ENCODE measurements at regions not wholly inside any gene's neighbourhood (a gene's known extent, or its start where the extent isn't known, plus 50 kb on each side); places are given as distances from the start of the nearest gene placed in this dataset.

- H2BK120ac ChIP-seq (ENCODE audit: low read depth, low read length) = no peak overlapping the region
- no peak overlapping the region for H3K4ac ChIP-seq (ENCODE audit: low read depth, low read length)
- no peaks in the 10 kb centered on the region for H3K27me3 ChIP-seq (ENCODE audit: insufficient read depth, low read length, poor library complexity)
- no peak overlapping the region for H2BK5ac ChIP-seq (ENCODE audit: low read length)
- no peak overlapping the region for H3K27ac ChIP-seq (ENCODE audit: low read depth, low read length)
- no peaks in the 10 kb centered on the region for H3K79me1 ChIP-seq (ENCODE audit: low read length)
- no peaks in the 10 kb centered on the region for H3K79me2 ChIP-seq (ENCODE audit: control insufficient read depth, insufficient read depth, low read length)
- no peaks in the 10 kb centered on the region for H3K36me3 ChIP-seq (ENCODE audit: control insufficient read depth, insufficient read depth, low read length)
- DNase-seq = no peak
- no peak overlapping the region for H3K56ac ChIP-seq (ENCODE audit: low read length)
- H4K8ac ChIP-seq (ENCODE audit: low read depth, low read length) = no peak overlapping the region
- no peak overlapping the region for H2AK5ac ChIP-seq (ENCODE audit: low read length)
- H3K4me3 ChIP-seq (ENCODE audit: low read length) = no peak overlapping the region
- WGBS (ENCODE audit: extremely low coverage, insufficient coverage, low lambda C conversion rate) = no CpG with 5 or more reads among the region's 5 CpGs
- H2BK15ac ChIP-seq (replicated peaks; ENCODE audit: low read depth) = no peak overlapping the region
- H3K4me2 ChIP-seq (ENCODE audit: low read length) = no peak overlapping the region
- no peak overlapping the region for H3K9ac ChIP-seq (ENCODE audit: low read length)
- no peaks in the 10 kb centered on the region for H3K4me1 ChIP-seq (ENCODE audit: control insufficient read depth, low read depth, low read length)
- no peak overlapping the region for H4K5ac ChIP-seq (ENCODE audit: low read length)
- no peak overlapping the region for H3K18ac ChIP-seq (ENCODE audit: low read length)
- H3K23ac ChIP-seq (ENCODE audit: low read length) = no peak overlapping the region
Measured at GRCh38 chr9:85359161-85359560, 382.6 kb downstream of the AGTPBP1 start.

GRCh38 chr9:85349046-85349445 is 392.7 kb downstream of the AGTPBP1 start:
- Histone ChIP-seq H2AK5ac (ENCODE audit: low read length) (no peak overlapping the region), H3K27ac (ENCODE audit: low read depth, low read length) (no peak overlapping the region), H2BK15ac (replicated peaks; ENCODE audit: low read depth) (no peak overlapping the region), H3K18ac (ENCODE audit: low read length) (no peak overlapping the region), H3K9ac (ENCODE audit: low read length) (no peak overlapping the region), H3K23ac (ENCODE audit: low read length) (no peak overlapping the region), H2BK120ac (ENCODE audit: low read depth, low read length) (no peak overlapping the region), H3K4me2 (ENCODE audit: low read length) (no peak overlapping the region), H3K27me3 (ENCODE audit: insufficient read depth, low read length, poor library complexity) (no peaks in the 10 kb centered on the region), H4K8ac (ENCODE audit: low read depth, low read length) (no peak overlapping the region), H4K5ac (ENCODE audit: low read length) (no peak overlapping the region), H3K79me1 (ENCODE audit: low read length) (no peaks in the 10 kb centered on the region), H2BK5ac (ENCODE audit: low read length) (no peak overlapping the region), H3K36me3 (ENCODE audit: control insufficient read depth, insufficient read depth, low read length) (no peaks in the 10 kb centered on the region), H3K56ac (ENCODE audit: low read length) (no peak overlapping the region), H3K4ac (ENCODE audit: low read depth, low read length) (no peak overlapping the region), H3K79me2 (ENCODE audit: control insufficient read depth, insufficient read depth, low read length) (no peaks in the 10 kb centered on the region), H3K4me1 (ENCODE audit: control insufficient read depth, low read depth, low read length) (no peaks in the 10 kb centered on the region), H3K4me3 (ENCODE audit: low read length) (no peak overlapping the region)
- DNase-seq = no peak
- no CpG with 5 or more reads among the region's 6 CpGs for WGBS (ENCODE audit: extremely low coverage, insufficient coverage, low lambda C conversion rate)

- no peak overlapping the region for H4K8ac ChIP-seq (ENCODE audit: low read depth, low read length)
- H2BK120ac ChIP-seq (ENCODE audit: low read depth, low read length) = no peak overlapping the region
- H2BK15ac ChIP-seq (replicated peaks; ENCODE audit: low read depth) = no peak overlapping the region
- H3K56ac ChIP-seq (ENCODE audit: low read length) = no peak overlapping the region
- no peak overlapping the region for H2BK5ac ChIP-seq (ENCODE audit: low read length)
- H3K4me3 ChIP-seq (ENCODE audit: low read length) = no peak overlapping the region
- no peaks in the 10 kb centered on the region for H3K36me3 ChIP-seq (ENCODE audit: control insufficient read depth, insufficient read depth, low read length)
- H3K9ac ChIP-seq (ENCODE audit: low read length) = no peak overlapping the region
- no peaks in the 10 kb centered on the region for H3K79me1 ChIP-seq (ENCODE audit: low read length)
- no peak overlapping the region for H3K23ac ChIP-seq (ENCODE audit: low read length)
- H3K4me1 ChIP-seq (ENCODE audit: control insufficient read depth, low read depth, low read length) = no peaks in the 10 kb centered on the region
- no peak overlapping the region for H3K18ac ChIP-seq (ENCODE audit: low read length)
- H3K4me2 ChIP-seq (ENCODE audit: low read length) = no peak overlapping the region
- no peak overlapping the region for H3K4ac ChIP-seq (ENCODE audit: low read depth, low read length)
- H3K27me3 ChIP-seq (ENCODE audit: insufficient read depth, low read length, poor library complexity) = no peaks in the 10 kb centered on the region
- DNase-seq = no peak
- no CpG with 5 or more reads among the region's 6 CpGs for WGBS (ENCODE audit: extremely low coverage, insufficient coverage, low lambda C conversion rate)
- H3K79me2 ChIP-seq (ENCODE audit: control insufficient read depth, insufficient read depth, low read length) = no peaks in the 10 kb centered on the region
- H3K27ac ChIP-seq (ENCODE audit: low read depth, low read length) = no peak overlapping the region
- H4K5ac ChIP-seq (ENCODE audit: low read length) = no peak overlapping the region
- H2AK5ac ChIP-seq (ENCODE audit: low read length) = no peak overlapping the region
Measured at GRCh38 chr9:85347541-85347940, 394.2 kb downstream of the AGTPBP1 start.

- H3K27me3 ChIP-seq (ENCODE audit: insufficient read depth, low read length, poor library complexity) = no peaks in the 10 kb centered on the region
- no peak overlapping the region for H2BK120ac ChIP-seq (ENCODE audit: low read depth, low read length)
- H2BK5ac ChIP-seq (ENCODE audit: low read length) = no peak overlapping the region
- H2BK15ac ChIP-seq (replicated peaks; ENCODE audit: low read depth) = no peak overlapping the region
- no peak overlapping the region for H3K18ac ChIP-seq (ENCODE audit: low read length)
- no peaks in the 10 kb centered on the region for H3K36me3 ChIP-seq (ENCODE audit: control insufficient read depth, insufficient read depth, low read length)
- H4K8ac ChIP-seq (ENCODE audit: low read depth, low read length) = no peak overlapping the region
- H3K27ac ChIP-seq (ENCODE audit: low read depth, low read length) = no peak overlapping the region
- H3K4me2 ChIP-seq (ENCODE audit: low read length) = no peak overlapping the region
- no peak overlapping the region for H4K5ac ChIP-seq (ENCODE audit: low read length)
- no peaks in the 10 kb centered on the region for H3K4me1 ChIP-seq (ENCODE audit: control insufficient read depth, low read depth, low read length)
- H3K4ac ChIP-seq (ENCODE audit: low read depth, low read length) = no peak overlapping the region
- WGBS (ENCODE audit: extremely low coverage, insufficient coverage, low lambda C conversion rate) = no CpG with 5 or more reads among the region's 4 CpGs
- no peak overlapping the region for H3K23ac ChIP-seq (ENCODE audit: low read length)
- DNase-seq = no peak
- no peak overlapping the region for H3K4me3 ChIP-seq (ENCODE audit: low read length)
- no peaks in the 10 kb centered on the region for H3K79me1 ChIP-seq (ENCODE audit: low read length)
- no peak overlapping the region for H2AK5ac ChIP-seq (ENCODE audit: low read length)
- H3K56ac ChIP-seq (ENCODE audit: low read length) = no peak overlapping the region
- no peak overlapping the region for H3K9ac ChIP-seq (ENCODE audit: low read length)
- no peaks in the 10 kb centered on the region for H3K79me2 ChIP-seq (ENCODE audit: control insufficient read depth, insufficient read depth, low read length)
Measured at GRCh38 chr9:85344901-85345300, 396.9 kb downstream of the AGTPBP1 start.

- no peak overlapping the region for H2BK120ac ChIP-seq (ENCODE audit: low read depth, low read length)
- H3K56ac ChIP-seq (ENCODE audit: low read length) = no peak overlapping the region
- H3K9ac ChIP-seq (ENCODE audit: low read length) = no peak overlapping the region
- no peak overlapping the region for H3K4me2 ChIP-seq (ENCODE audit: low read length)
- no peaks in the 10 kb centered on the region for H3K36me3 ChIP-seq (ENCODE audit: control insufficient read depth, insufficient read depth, low read length)
- H2BK15ac ChIP-seq (replicated peaks; ENCODE audit: low read depth) = no peak overlapping the region
- no peak overlapping the region for H2AK5ac ChIP-seq (ENCODE audit: low read length)
- no peak for DNase-seq
- no peak overlapping the region for H3K18ac ChIP-seq (ENCODE audit: low read length)
- H3K27ac ChIP-seq (ENCODE audit: low read depth, low read length) = no peak overlapping the region
- no peak overlapping the region for H3K4ac ChIP-seq (ENCODE audit: low read depth, low read length)
- no peak overlapping the region for H4K5ac ChIP-seq (ENCODE audit: low read length)
- no peaks in the 10 kb centered on the region for H3K79me2 ChIP-seq (ENCODE audit: control insufficient read depth, insufficient read depth, low read length)
- H3K23ac ChIP-seq (ENCODE audit: low read length) = no peak overlapping the region
- WGBS (ENCODE audit: extremely low coverage, insufficient coverage, low lambda C conversion rate) = no CpG with 5 or more reads among the region's 2 CpGs
- H3K4me1 ChIP-seq (ENCODE audit: control insufficient read depth, low read depth, low read length) = no peaks in the 10 kb centered on the region
- no peak overlapping the region for H3K4me3 ChIP-seq (ENCODE audit: low read length)
- H3K79me1 ChIP-seq (ENCODE audit: low read length) = no peaks in the 10 kb centered on the region
- H4K8ac ChIP-seq (ENCODE audit: low read depth, low read length) = no peak overlapping the region
- H3K27me3 ChIP-seq (ENCODE audit: insufficient read depth, low read length, poor library complexity) = no peaks in the 10 kb centered on the region
- H2BK5ac ChIP-seq (ENCODE audit: low read length) = no peak overlapping the region
Measured at GRCh38 chr9:85339338-85339737, 402.4 kb downstream of the AGTPBP1 start.

- H3K9ac ChIP-seq (ENCODE audit: low read length) = no peak overlapping the region
- H3K4me2 ChIP-seq (ENCODE audit: low read length) = no peak overlapping the region
- no peak overlapping the region for H3K4me3 ChIP-seq (ENCODE audit: low read length)
- no peak overlapping the region for H3K27ac ChIP-seq (ENCODE audit: low read depth, low read length)
- no CpG with 5 or more reads among the region's 2 CpGs for WGBS (ENCODE audit: extremely low coverage, insufficient coverage, low lambda C conversion rate)
- no peak overlapping the region for H2BK5ac ChIP-seq (ENCODE audit: low read length)
- H3K23ac ChIP-seq (ENCODE audit: low read length) = no peak overlapping the region
- no peak overlapping the region for H2BK15ac ChIP-seq (replicated peaks; ENCODE audit: low read depth)
- H2AK5ac ChIP-seq (ENCODE audit: low read length) = no peak overlapping the region
- H3K36me3 ChIP-seq (ENCODE audit: control insufficient read depth, insufficient read depth, low read length) = no peaks in the 10 kb centered on the region
- no peak overlapping the region for H3K56ac ChIP-seq (ENCODE audit: low read length)
- H4K5ac ChIP-seq (ENCODE audit: low read length) = no peak overlapping the region
- H3K4ac ChIP-seq (ENCODE audit: low read depth, low read length) = no peak overlapping the region
- H4K8ac ChIP-seq (ENCODE audit: low read depth, low read length) = no peak overlapping the region
- no peaks in the 10 kb centered on the region for H3K79me2 ChIP-seq (ENCODE audit: control insufficient read depth, insufficient read depth, low read length)
- no peaks in the 10 kb centered on the region for H3K27me3 ChIP-seq (ENCODE audit: insufficient read depth, low read length, poor library complexity)
- H3K18ac ChIP-seq (ENCODE audit: low read length) = no peak overlapping the region
- no peaks in the 10 kb centered on the region for H3K79me1 ChIP-seq (ENCODE audit: low read length)
- DNase-seq = no peak
- no peaks in the 10 kb centered on the region for H3K4me1 ChIP-seq (ENCODE audit: control insufficient read depth, low read depth, low read length)
- no peak overlapping the region for H2BK120ac ChIP-seq (ENCODE audit: low read depth, low read length)
Measured at GRCh38 chr9:85334228-85334627, 407.5 kb downstream of the AGTPBP1 start.
